Left ventricle myocardium superior (tissue), 1 donor: ENCODE measurements at regions not wholly inside any gene's neighbourhood (a gene's known extent, or its start where the extent isn't known, plus 50 kb on each side); places are given as distances from the start of the nearest gene placed in this dataset.
A peak's percentile ranks its signal among the peaks of the same experiment; 100 is the strongest.

Source experiments
- ATAC-seq: fragments of 200-7000 bp; cut with Tn5 transposase; one replicate; pipeline ENCODE4 v1.9.1; 2020; ENCODE audit warnings: mild to moderate bottlenecking, moderate library complexity
- DNase-seq: peaks from one replicate; pipeline ENCODE4 v3.0.0-alpha.2; 2020
- intact Hi-C: fragments of 100-400 bp; cut with micrococcal nuclease; formaldehyde crosslinking; loops from one replicate; pipeline ENCODE4 v1.11.0; 2022
- donor health status: DM: no; HTN: yes; CAD: no; lungs with severe emphysema.

GRCh38 chr3:13166243-13167063 lies 93.2 kb upstream of the IQSEC1 start:
- ATAC-seq, result no peak

GRCh38 chr3:13165576-13165975 lies 92.3 kb upstream of the IQSEC1 start:
- intact Hi-C loops, result no loop called here
- ATAC-seq, result no peak
- no peak for DNase-seq

More at GRCh38 chr3:13166243-13167063, 93.2 kb upstream of the IQSEC1 start:
- no peak for DNase-seq
- intact Hi-C loops, result no loop called here

- no peak for DNase-seq
- ATAC-seq, result no peak
- intact Hi-C loops, result no loop called here
These were observed 91.8 kb upstream of the IQSEC1 start for GRCh38 chr3:13164893-13165492.

- DNase-seq, result no peak
- intact Hi-C loops, result no loop called here
These were observed 90.7 kb upstream of the IQSEC1 start for GRCh38 chr3:13163848-13164382.

GRCh38 chr3:13162549-13163320 lies 89.5 kb upstream of the IQSEC1 start:
- ATAC-seq, result no peak
- intact Hi-C loops, result no loop called here

More at GRCh38 chr3:13163848-13164382, 90.7 kb upstream of the IQSEC1 start:
- ATAC-seq, result no peak

GRCh38 chr3:13161771-13162535 lies 88.7 kb upstream of the IQSEC1 start:
- ATAC-seq (no peak), DNase-seq (no peak)
- intact Hi-C loops, result no loop called here

More at GRCh38 chr3:13162549-13163320, 89.5 kb upstream of the IQSEC1 start:
- no peak for DNase-seq

GRCh38 chr3:13161021-13161759 lies 88.0 kb upstream of the IQSEC1 start:
- ATAC-seq, result no peak
- intact Hi-C loops, result no loop called here
- DNase-seq, result no peak

GRCh38 chr3:13160619-13161018 lies 87.4 kb upstream of the IQSEC1 start:
- DNase-seq (no peak), ATAC-seq (no peak)
- intact Hi-C loops, result no loop called here

GRCh38 chr3:13159890-13160289 lies 86.7 kb upstream of the IQSEC1 start:
- ATAC-seq, result no peak
- intact Hi-C loops, result no loop called here
- DNase-seq, result no peak

- ATAC-seq (no peak), DNase-seq (no peak)
- intact Hi-C loops, result no loop called here
These were observed 85.6 kb upstream of the IQSEC1 start for GRCh38 chr3:13158871-13159270.

GRCh38 chr3:13158408-13158807 lies 85.2 kb upstream of the IQSEC1 start:
- DNase-seq, result no peak
- intact Hi-C loops, result no loop called here
- ATAC-seq, result no peak

GRCh38 chr3:13157986-13158385 lies 84.8 kb upstream of the IQSEC1 start:
- ATAC-seq (no peak), DNase-seq (no peak)
- intact Hi-C loops, result no loop called here

GRCh38 chr3:13152826-13153710 lies 79.8 kb upstream of the IQSEC1 start:
- intact Hi-C loops, result no loop called here
- ATAC-seq (no peak), DNase-seq (peak; percentile 9)

GRCh38 chr3:13150624-13151023 lies 77.4 kb upstream of the IQSEC1 start:
- no peak for DNase-seq
- intact Hi-C loops, result no loop called here
- ATAC-seq, result no peak

GRCh38 chr3:13149330-13150108 lies 76.3 kb upstream of the IQSEC1 start:
- no peak for ATAC-seq
- no peak for DNase-seq
- intact Hi-C loops, result no loop called here

GRCh38 chr3:13148561-13149329 lies 75.5 kb upstream of the IQSEC1 start:
- ATAC-seq, result no peak
- intact Hi-C loops, result no loop called here
- no peak for DNase-seq
